HG03196 (cell line): ENCODE measurements at regions not wholly inside any gene's neighbourhood (a gene's known extent, or its start where the extent isn't known, plus 50 kb on each side); places are given as distances from the start of the nearest gene placed in this dataset.

Source experiments
- ATAC-seq: cut with Tn5 transposase; IDR thresholded peaks from one replicate; pipeline ENCODE4 v1.9.1; 2021; ENCODE audit not compliant: unreplicated experiment

GRCh38 chr11:103530257-103530656 is 421.0 kb downstream of the DYNC2H1 start:
- no peak for ATAC-seq

- no peak for ATAC-seq
Observed at GRCh38 chr11:103532133-103532788, 423.0 kb downstream of the DYNC2H1 start.

- no peak for ATAC-seq
Observed at GRCh38 chr11:103534191-103534590, 425.0 kb downstream of the DYNC2H1 start.

- ATAC-seq: no peak
Observed at GRCh38 chr11:103534959-103535358, 425.7 kb downstream of the DYNC2H1 start.

GRCh38 chr11:103536335-103536722 is 427.1 kb downstream of the DYNC2H1 start:
- no peak for ATAC-seq

GRCh38 chr11:103537904-103538502 is 428.8 kb downstream of the DYNC2H1 start:
- ATAC-seq: no peak

GRCh38 chr11:103539166-103539565 is 429.9 kb downstream of the DYNC2H1 start:
- no peak for ATAC-seq

- ATAC-seq: no peak
Observed at GRCh38 chr11:103541186-103541795, 432.1 kb downstream of the DYNC2H1 start.

- no peak for ATAC-seq
Observed at GRCh38 chr11:103542851-103543250, 433.6 kb downstream of the DYNC2H1 start.

- ATAC-seq: no peak
Observed at GRCh38 chr11:103543456-103543855, 434.2 kb downstream of the DYNC2H1 start.

- no peak for ATAC-seq
Observed at GRCh38 chr11:103544874-103545273, 435.6 kb downstream of the DYNC2H1 start.

- ATAC-seq: no peak
Observed at GRCh38 chr11:103545551-103545950, 436.3 kb downstream of the DYNC2H1 start.

- ATAC-seq: no peak
Observed at GRCh38 chr11:103546236-103546635, 437.0 kb downstream of the DYNC2H1 start.

- ATAC-seq: no peak
Observed at GRCh38 chr11:103547024-103547423, 437.8 kb downstream of the DYNC2H1 start.

GRCh38 chr11:103547691-103548090 is 438.5 kb downstream of the DYNC2H1 start:
- ATAC-seq: no peak

GRCh38 chr11:103548838-103549237 is 439.6 kb downstream of the DYNC2H1 start:
- ATAC-seq: no peak

GRCh38 chr11:103550811-103551210 is 441.6 kb downstream of the DYNC2H1 start:
- ATAC-seq: no peak

GRCh38 chr11:103552086-103552485 is 442.9 kb downstream of the DYNC2H1 start:
- no peak for ATAC-seq

GRCh38 chr11:103556171-103556570 is 446.9 kb downstream of the DYNC2H1 start:
- no peak for ATAC-seq

GRCh38 chr11:103566116-103566515 is 456.9 kb downstream of the DYNC2H1 start:
- ATAC-seq: no peak

- no peak for ATAC-seq
Observed at GRCh38 chr11:103581760-103582159, 454.7 kb upstream of the DDI1 start.

GRCh38 chr11:103582351-103582909 is 454.0 kb upstream of the DDI1 start:
- ATAC-seq: no peak
